SK-N-SH treated with all-trans-retinoic acid at 6 μM for 48 hours (cell line): ENCODE measurements at regions not wholly inside any gene's neighbourhood (a gene's known extent, or its start where the extent isn't known, plus 50 kb on each side); places are given as distances from the start of the nearest gene placed in this dataset.

Experiments
- ATAC-seq: fragments of 200-7000 bp; cut with Tn5 transposase; 3 replicates; pipeline ENCODE4 v1.9.1; 2020; ENCODE audit warnings: mild to moderate bottlenecking, moderate library complexity
- ARNTL ChIP-seq: fragments of 450-650 bp; formaldehyde crosslinking; IDR thresholded peaks from 2 replicates; pipeline ENCODE4 v1.5.0; 2020; ENCODE audit warnings: low read depth, mild to moderate bottlenecking, moderate library complexity, borderline replicate concordance
- BACH2 ChIP-seq: fragments of 250-450 bp; sonication (Bioruptor Pico); IDR thresholded peaks from 2 replicates; pipeline ENCODE4 v1.9.0; 2021; ENCODE audit warnings: mild to moderate bottlenecking, borderline replicate concordance
- CREB5 ChIP-seq: fragments of 250-450 bp; sonication (Bioruptor Pico); IDR thresholded peaks from 2 replicates; pipeline ENCODE4 v1.5.1; 2020; ENCODE audit warnings: low read depth, mild to moderate bottlenecking, moderate library complexity
- CSDC2 ChIP-seq: fragments of 250-450 bp; sonication (Bioruptor Pico); IDR thresholded peaks from 2 replicates; pipeline ENCODE4 v1.5.0; 2020; ENCODE audit warnings: mild to moderate bottlenecking, moderate library complexity
- CSRNP3 ChIP-seq: fragments of 250-450 bp; sonication (Bioruptor Pico); IDR thresholded peaks from 2 replicates; pipeline ENCODE4 v1.5.1; 2021; ENCODE audit warnings: mild to moderate bottlenecking, moderate library complexity
- ESRRG ChIP-seq: fragments of 250-450 bp; sonication (Bioruptor Pico); IDR thresholded peaks from 2 replicates; pipeline ENCODE4 v1.6.1; 2021; ENCODE audit warnings: mild to moderate bottlenecking
- GLIS3 ChIP-seq: fragments of 250-450 bp; sonication (Bioruptor Pico); IDR thresholded peaks from 2 replicates; pipeline ENCODE4 v1.5.0; 2020; ENCODE audit warnings: mild to moderate bottlenecking, moderate library complexity
- ISL1 ChIP-seq: fragments of 250-450 bp; sonication (Bioruptor Pico); IDR thresholded peaks from 2 replicates; pipeline ENCODE4 v2.1.2; 2022; ENCODE audit warnings: mild to moderate bottlenecking, moderate library complexity
- OSR1 ChIP-seq: fragments of 250-450 bp; sonication (Bioruptor Pico); IDR thresholded peaks from 2 replicates; pipeline ENCODE4 v1.8.0; 2022; ENCODE audit warnings: moderate library complexity, mild to moderate bottlenecking, inconsistent platforms
- PATZ1 ChIP-seq: fragments of 250-450 bp; sonication (Bioruptor Pico); IDR thresholded peaks from 2 replicates; pipeline ENCODE4 v1.8.0; 2020; ENCODE audit warnings: mild to moderate bottlenecking, moderate library complexity, borderline replicate concordance
- RARB ChIP-seq: fragments of 250-450 bp; sonication (Bioruptor Pico); IDR thresholded peaks from 2 replicates; pipeline ENCODE4 v1.8.0; 2021; ENCODE audit warnings: mild to moderate bottlenecking, moderate library complexity
- SNAI2 ChIP-seq: fragments of 250-450 bp; sonication (Bioruptor Pico); IDR thresholded peaks from 2 replicates; pipeline ENCODE4 v1.5.0; 2020; ENCODE audit warnings: mild to moderate bottlenecking, moderate library complexity
- TCF4 ChIP-seq: fragments of 250-450 bp; sonication (Bioruptor Pico); IDR thresholded peaks from 2 replicates; pipeline ENCODE4 v1.8.0; 2021; ENCODE audit warnings: mild to moderate bottlenecking, moderate library complexity, borderline replicate concordance
- TOX ChIP-seq: fragments of 250-450 bp; sonication (Bioruptor Pico); IDR thresholded peaks from 2 replicates; pipeline ENCODE4 v1.8.0; 2021; ENCODE audit warnings: mild to moderate bottlenecking, moderate library complexity, borderline replicate concordance
- ZC3H10 ChIP-seq: fragments of 250-450 bp; sonication (Bioruptor Pico); IDR thresholded peaks from 2 replicates; pipeline ENCODE4 v1.5.1; 2021; ENCODE audit warnings: mild to moderate bottlenecking, moderate library complexity
- ZFP3 ChIP-seq: fragments of 250-450 bp; sonication (Bioruptor Pico); IDR thresholded peaks from 2 replicates; pipeline ENCODE4 v1.5.0; 2020; ENCODE audit warnings: mild to moderate bottlenecking, moderate library complexity
- ZFP30 ChIP-seq: fragments of 450-650 bp; formaldehyde crosslinking; IDR thresholded peaks from 2 replicates; pipeline ENCODE4 v1.5.0; 2022; ENCODE audit warnings: mild to moderate bottlenecking, moderate library complexity
- ZNF565 ChIP-seq: fragments of 450-650 bp; formaldehyde crosslinking; conservative IDR thresholded peaks from 2 replicates; pipeline ENCODE4 v1.5.0; 2020; ENCODE audit warnings: low read depth, mild to moderate bottlenecking, moderate library complexity
- ZNF70 ChIP-seq: fragments of 450-650 bp; formaldehyde crosslinking; IDR thresholded peaks from 2 replicates; pipeline ENCODE4 v1.5.0; 2020; ENCODE audit warnings: mild to moderate bottlenecking, moderate library complexity
- ZNF8 ChIP-seq: fragments of 450-650 bp; formaldehyde crosslinking; IDR thresholded peaks from 2 replicates; pipeline ENCODE4 v1.5.0; 2020; ENCODE audit warnings: mild to moderate bottlenecking, moderate library complexity
- TF ChIP-seq, protein P1 (sequence below): fragments of 250-450 bp; sonication (Bioruptor Pico); IDR thresholded peaks from 2 replicates; pipeline ENCODE4 v1.5.0; 2020; ENCODE audit warnings: mild to moderate bottlenecking, moderate library complexity
- TF ChIP-seq, protein P2 (sequence below): fragments of 250-450 bp; sonication (Bioruptor Pico); IDR thresholded peaks from 2 replicates; pipeline ENCODE4 v1.8.0; 2021; ENCODE audit warnings: low read depth, mild to moderate bottlenecking, moderate library complexity, borderline replicate concordance

- TF ChIP-seq CSRNP3 (CRISPR knock-in tag) (no peak), SNAI2 (CRISPR knock-in tag) (no peak), ZNF565 (CRISPR knock-in tag) (no peak), TOX (no peak), PATZ1 (no peak)
Observed at GRCh38 chr6:23533311-23533710, 592.7 kb upstream of the NRSN1 start (continued).

GRCh38 chr6:23533944-23534343, 592.1 kb upstream of the NRSN1 start:
- no peak for TF ChIP-seq ZC3H10 (CRISPR knock-in tag)
- TF ChIP-seq CREB5 (CRISPR knock-in tag), result no peak
- TF ChIP-seq ISL1 (CRISPR knock-in tag), result no peak
- no peak for TF ChIP-seq CSDC2 (CRISPR knock-in tag)
- TF ChIP-seq, protein P1, sequence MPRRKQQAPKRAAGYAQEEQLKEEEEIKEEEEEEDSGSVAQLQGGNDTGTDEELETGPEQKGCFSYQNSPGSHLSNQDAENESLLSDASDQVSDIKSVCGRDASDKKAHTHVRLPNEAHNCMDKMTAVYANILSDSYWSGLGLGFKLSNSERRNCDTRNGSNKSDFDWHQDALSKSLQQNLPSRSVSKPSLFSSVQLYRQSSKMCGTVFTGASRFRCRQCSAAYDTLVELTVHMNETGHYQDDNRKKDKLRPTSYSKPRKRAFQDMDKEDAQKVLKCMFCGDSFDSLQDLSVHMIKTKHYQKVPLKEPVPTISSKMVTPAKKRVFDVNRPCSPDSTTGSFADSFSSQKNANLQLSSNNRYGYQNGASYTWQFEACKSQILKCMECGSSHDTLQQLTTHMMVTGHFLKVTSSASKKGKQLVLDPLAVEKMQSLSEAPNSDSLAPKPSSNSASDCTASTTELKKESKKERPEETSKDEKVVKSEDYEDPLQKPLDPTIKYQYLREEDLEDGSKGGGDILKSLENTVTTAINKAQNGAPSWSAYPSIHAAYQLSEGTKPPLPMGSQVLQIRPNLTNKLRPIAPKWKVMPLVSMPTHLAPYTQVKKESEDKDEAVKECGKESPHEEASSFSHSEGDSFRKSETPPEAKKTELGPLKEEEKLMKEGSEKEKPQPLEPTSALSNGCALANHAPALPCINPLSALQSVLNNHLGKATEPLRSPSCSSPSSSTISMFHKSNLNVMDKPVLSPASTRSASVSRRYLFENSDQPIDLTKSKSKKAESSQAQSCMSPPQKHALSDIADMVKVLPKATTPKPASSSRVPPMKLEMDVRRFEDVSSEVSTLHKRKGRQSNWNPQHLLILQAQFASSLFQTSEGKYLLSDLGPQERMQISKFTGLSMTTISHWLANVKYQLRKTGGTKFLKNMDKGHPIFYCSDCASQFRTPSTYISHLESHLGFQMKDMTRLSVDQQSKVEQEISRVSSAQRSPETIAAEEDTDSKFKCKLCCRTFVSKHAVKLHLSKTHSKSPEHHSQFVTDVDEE (CRISPR knock-in tag), result no peak
- no peak for TF ChIP-seq ZNF70 (CRISPR knock-in tag)
- TF ChIP-seq BACH2 (CRISPR knock-in tag), result no peak
- TF ChIP-seq ARNTL (CRISPR knock-in tag), result no peak
- TF ChIP-seq ESRRG, result no peak
- TF ChIP-seq RARB (CRISPR knock-in tag), result no peak
- no peak for TF ChIP-seq GLIS3
- TF ChIP-seq, protein P2, sequence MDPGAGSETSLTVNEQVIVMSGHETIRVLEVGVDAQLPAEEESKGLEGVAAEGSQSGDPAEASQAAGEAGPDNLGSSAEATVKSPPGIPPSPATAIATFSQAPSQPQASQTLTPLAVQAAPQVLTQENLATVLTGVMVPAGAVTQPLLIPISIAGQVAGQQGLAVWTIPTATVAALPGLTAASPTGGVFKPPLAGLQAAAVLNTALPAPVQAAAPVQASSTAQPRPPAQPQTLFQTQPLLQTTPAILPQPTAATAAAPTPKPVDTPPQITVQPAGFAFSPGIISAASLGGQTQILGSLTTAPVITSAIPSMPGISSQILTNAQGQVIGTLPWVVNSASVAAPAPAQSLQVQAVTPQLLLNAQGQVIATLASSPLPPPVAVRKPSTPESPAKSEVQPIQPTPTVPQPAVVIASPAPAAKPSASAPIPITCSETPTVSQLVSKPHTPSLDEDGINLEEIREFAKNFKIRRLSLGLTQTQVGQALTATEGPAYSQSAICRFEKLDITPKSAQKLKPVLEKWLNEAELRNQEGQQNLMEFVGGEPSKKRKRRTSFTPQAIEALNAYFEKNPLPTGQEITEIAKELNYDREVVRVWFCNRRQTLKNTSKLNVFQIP (CRISPR knock-in tag), result no peak
- TF ChIP-seq TCF4 (CRISPR knock-in tag), result no peak
- TF ChIP-seq PATZ1, result no peak
- TF ChIP-seq ZNF8 (CRISPR knock-in tag), result no peak
- TF ChIP-seq ZFP3, result no peak
- no peak for TF ChIP-seq TOX
- TF ChIP-seq OSR1 (CRISPR knock-in tag), result no peak
- TF ChIP-seq ZNF565 (CRISPR knock-in tag), result no peak
- ATAC-seq, result no peak

DNA sequence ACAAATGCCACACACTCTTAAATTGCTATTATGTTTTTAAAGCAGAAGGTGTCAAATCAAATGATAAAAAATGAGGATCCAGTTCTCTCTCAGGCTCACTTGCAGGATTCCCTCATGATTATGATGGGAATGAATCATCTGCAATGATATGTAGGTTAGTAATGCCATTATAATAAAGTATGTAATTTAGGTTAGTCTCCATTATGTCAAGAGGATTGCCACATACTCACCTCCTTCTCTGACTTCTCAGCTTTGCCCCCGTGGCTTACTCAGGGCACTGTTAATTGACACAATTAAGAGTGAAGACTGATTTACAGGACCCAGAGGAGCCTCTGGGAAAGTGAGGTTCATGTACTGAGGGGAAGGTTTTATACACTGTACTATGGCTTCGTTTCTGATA, 591.7 kb upstream of the NRSN1 start:
- ATAC-seq, result no peak
- no peak for TF ChIP-seq CSDC2 (CRISPR knock-in tag)
- TF ChIP-seq ZFP3, result no peak
- no peak for TF ChIP-seq TOX
- TF ChIP-seq CREB5 (CRISPR knock-in tag), result no peak
- no peak for TF ChIP-seq ESRRG
- no peak for TF ChIP-seq PATZ1
- TF ChIP-seq ZNF565 (CRISPR knock-in tag), result no peak
- no peak for TF ChIP-seq ZNF70 (CRISPR knock-in tag)
- no peak for TF ChIP-seq ZNF8 (CRISPR knock-in tag)
- no peak for TF ChIP-seq OSR1 (CRISPR knock-in tag)
- TF ChIP-seq ZC3H10 (CRISPR knock-in tag), result no peak
- TF ChIP-seq CSRNP3 (CRISPR knock-in tag), result no peak
- no peak for TF ChIP-seq ZFP30 (CRISPR knock-in tag)
